Right ventricle myocardium superior (tissue), 1 donor: ENCODE measurements at regions not wholly inside any gene's neighbourhood (a gene's known extent, or its start where the extent isn't known, plus 50 kb on each side); places are given as distances from the start of the nearest gene placed in this dataset.

Experiments used
- ATAC-seq: fragments of 200-7000 bp; cut with Tn5 transposase; one replicate; pipeline ENCODE4 v1.9.1; 2020; ENCODE audit warnings: mild to moderate bottlenecking; ENCODE audit not compliant: poor library complexity
- DNase-seq: peaks from one replicate; pipeline ENCODE4 v3.0.0-alpha.2; 2020
- intact Hi-C: fragments of 100-400 bp; cut with DNase I; formaldehyde crosslinking; loops from one replicate; pipeline ENCODE4 v1.11.2; 2022
- donor health status: DM: no; HTN: yes; CAD: no; lungs with severe emphysema.

- DNase-seq: no peak
- no peak for ATAC-seq
- intact Hi-C loops: no loop called here
These were observed 417.7 kb downstream of the TAF11L14 start for GRCh38 chr5:18051953-18052352.

DNA sequence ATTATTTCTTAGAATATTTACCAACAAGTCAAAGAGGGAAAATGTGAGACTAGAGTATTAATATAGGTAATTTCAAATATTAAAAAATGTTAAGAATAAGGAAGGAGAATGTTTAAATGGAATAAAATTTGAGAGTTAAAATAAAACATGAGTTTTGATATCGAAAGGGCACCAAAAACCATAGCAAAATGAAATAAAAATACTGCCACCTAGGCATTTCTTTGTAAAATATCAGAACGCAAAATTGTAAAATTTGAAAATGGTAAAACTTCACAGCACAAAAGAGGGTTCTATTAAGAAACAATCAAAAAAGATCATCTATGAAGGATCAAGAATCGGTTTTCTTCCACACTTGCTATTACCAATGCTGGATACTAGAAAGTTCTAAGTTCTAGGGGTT, 418.3 kb downstream of the TAF11L14 start:
- intact Hi-C loops: no loop called here
- ATAC-seq (no peak), DNase-seq (no peak)

- ATAC-seq (no peak), DNase-seq (no peak)
- intact Hi-C loops: no loop called here
These were observed 423.5 kb downstream of the TAF11L14 start for GRCh38 chr5:18057725-18058124.

GRCh38 chr5:18067615-18068014, 433.4 kb downstream of the TAF11L14 start:
- DNase-seq (no peak), ATAC-seq (no peak)
- intact Hi-C loops: no loop called here

GRCh38 chr5:18068826-18069225, 434.6 kb downstream of the TAF11L14 start:
- no peak for DNase-seq
- no peak for ATAC-seq
- intact Hi-C loops: no loop called here

GRCh38 chr5:18069790-18070189, 435.5 kb downstream of the TAF11L14 start:
- intact Hi-C loops: no loop called here
- ATAC-seq (no peak), DNase-seq (no peak)

GRCh38 chr5:18072600-18072999, 438.3 kb downstream of the TAF11L14 start:
- DNase-seq: no peak
- no peak for ATAC-seq
- intact Hi-C loops: no loop called here

DNA sequence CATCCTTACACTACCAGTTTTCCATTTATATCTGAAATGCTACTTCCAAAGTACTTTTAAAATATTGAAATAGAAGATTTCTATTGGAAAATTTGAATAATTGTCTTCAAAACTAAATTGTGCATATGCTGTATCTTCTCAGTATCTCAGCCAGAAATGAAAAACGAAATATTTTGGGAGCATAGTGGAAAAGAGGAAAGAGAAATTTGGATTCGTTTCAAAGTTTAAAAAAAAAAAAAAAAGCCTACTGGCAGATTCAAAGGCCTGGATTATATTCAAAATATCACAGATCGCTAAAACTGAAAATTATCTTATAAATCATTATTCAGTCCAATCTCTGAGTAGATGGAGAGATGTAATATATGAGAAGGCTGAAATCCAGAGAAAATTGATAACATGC, 440.7 kb downstream of the TAF11L14 start:
- DNase-seq: no peak
- intact Hi-C loops: no loop called here
- ATAC-seq: no peak

- no peak for ATAC-seq
- no peak for DNase-seq
- intact Hi-C loops: no loop called here
These were observed 443.9 kb downstream of the TAF11L14 start for GRCh38 chr5:18078157-18078556.

DNA sequence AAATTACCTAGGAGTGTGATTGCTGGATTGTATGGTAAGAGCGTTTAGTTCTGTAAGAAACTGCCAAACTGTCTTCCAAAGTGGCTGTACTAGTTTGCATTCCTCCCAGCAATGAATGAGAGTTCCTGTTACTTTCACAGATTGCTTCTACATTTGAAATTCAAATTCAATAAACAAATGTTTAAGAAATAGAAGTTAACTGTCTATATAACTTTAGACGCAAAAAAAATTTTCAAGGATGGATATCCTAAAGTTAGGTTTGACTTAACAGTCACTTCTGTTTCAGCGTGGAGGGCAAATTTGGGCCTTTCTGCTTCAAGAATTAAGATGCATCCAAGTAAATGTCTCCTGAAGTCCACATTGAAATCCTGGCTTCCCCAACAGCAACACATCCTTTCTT, 445.6 kb downstream of the TAF11L14 start:
- ATAC-seq (no peak), DNase-seq (no peak)
- intact Hi-C loops: no loop called here

GRCh38 chr5:18088020-18088579, 453.8 kb downstream of the TAF11L14 start:
- no peak for DNase-seq
- no peak for ATAC-seq
- intact Hi-C loops: no loop called here

DNA sequence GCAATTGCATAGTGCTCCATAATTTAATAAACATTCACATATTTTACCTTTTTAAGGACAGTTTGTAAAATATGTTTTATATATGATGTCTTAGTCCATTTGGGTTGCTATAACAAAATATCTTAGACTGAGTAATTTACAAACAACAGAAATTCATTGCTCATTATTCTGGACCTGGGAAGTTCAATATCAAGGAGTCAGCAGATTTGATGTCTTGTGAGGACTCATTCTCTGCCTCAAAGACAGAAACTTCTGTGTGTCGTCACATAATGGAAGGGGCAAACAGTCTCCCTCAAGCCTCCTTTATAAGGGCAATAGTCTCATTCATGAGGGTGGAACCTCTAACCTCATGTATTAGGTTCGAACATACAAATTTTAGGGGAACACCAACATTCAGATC, 455.9 kb downstream of the TAF11L14 start:
- DNase-seq (no peak), ATAC-seq (no peak)
- intact Hi-C loops: no loop called here

DNA sequence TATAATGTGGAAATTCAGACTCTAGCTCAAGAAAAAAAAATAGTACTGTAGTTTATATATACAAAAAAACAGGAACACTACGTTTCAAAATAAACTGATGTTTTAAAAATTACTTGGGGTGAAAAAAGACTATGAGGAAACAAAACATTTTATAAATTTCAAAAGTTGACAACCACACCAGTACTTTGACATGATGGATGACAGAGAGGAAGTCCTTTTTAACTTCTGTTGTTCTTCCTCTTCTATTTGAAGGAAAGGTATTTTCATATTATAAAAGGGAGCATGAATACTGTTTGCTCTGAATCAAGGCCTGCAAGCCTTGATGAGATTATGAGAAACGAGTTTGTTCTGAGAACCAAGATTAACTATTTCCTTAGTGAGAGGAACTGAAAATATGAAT, 456.9 kb downstream of the TAF11L14 start:
- ATAC-seq (no peak), DNase-seq (no peak)
- intact Hi-C loops: no loop called here

GRCh38 chr5:18091758-18092157, 457.5 kb downstream of the TAF11L14 start:
- intact Hi-C loops: no loop called here
- ATAC-seq: no peak
- DNase-seq: no peak

- DNase-seq: no peak
- ATAC-seq: no peak
- intact Hi-C loops: no loop called here
These were observed 460.8 kb downstream of the TAF11L14 start for GRCh38 chr5:18095061-18095460.

GRCh38 chr5:18097817-18098216, 463.6 kb downstream of the TAF11L14 start:
- ATAC-seq (no peak), DNase-seq (no peak)
- intact Hi-C loops: no loop called here

DNA sequence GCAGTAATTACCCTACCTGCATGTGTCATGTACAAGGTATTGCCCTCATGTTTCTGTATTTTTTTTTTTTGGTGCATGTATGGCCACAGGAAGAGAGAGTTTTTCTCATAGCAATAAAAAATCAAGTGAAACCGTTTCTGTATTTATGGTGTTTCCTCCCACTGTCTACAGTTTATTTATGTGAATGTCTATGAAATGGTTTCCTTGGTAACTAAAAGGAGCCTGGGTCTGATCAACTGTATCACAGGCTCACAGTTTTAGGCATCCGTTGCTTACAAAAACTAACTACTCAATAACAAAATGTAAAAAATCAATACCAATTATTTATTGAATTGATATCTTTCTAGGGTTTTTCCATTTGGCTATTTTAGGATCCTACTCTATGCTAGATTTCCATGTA, 464.4 kb downstream of the TAF11L14 start:
- ATAC-seq (no peak), DNase-seq (no peak)
- intact Hi-C loops: no loop called here

DNA sequence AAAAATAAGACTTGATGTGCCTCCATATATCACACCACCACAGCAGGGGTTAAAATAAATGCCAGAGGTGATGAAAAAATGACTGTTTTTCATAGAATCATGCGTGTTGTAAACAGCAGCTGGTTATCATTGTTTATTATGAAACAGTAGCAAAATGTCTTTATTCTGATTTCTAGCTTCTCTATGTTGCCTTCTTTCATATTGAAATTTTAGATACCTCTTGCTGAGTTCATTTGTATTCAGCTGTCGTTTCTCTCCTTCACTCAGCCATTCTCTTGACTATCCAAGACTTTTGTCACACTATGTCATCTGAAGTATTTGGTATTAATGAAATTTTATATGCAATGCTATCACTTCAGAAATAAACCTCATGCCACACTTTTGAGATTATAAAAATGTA, 465.0 kb downstream of the TAF11L14 start:
- ATAC-seq: no peak
- no peak for DNase-seq
- intact Hi-C loops: no loop called here

DNA sequence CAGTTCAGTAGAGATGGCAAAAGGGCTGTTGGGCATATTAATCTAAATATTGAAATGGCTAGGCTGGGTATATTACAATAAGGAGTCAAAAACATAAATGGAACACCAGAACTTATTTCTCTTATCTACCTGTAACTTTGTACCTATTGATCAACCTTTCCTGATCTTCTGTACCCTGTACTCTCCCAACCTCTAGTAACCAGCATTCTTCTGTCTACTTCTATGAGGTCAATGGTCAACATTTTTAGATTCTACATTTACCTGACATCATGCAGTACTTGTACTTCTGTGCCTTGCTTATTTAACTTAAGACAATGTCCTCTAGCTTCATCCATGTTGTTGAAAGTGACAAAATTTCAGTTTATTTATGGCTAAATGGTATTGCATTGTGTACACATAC, 467.3 kb downstream of the TAF11L14 start:
- intact Hi-C loops: no loop called here
- no peak for ATAC-seq
- no peak for DNase-seq

- intact Hi-C loops: no loop called here
- no peak for ATAC-seq
- no peak for DNase-seq
These were observed 468.5 kb downstream of the TAF11L14 start for GRCh38 chr5:18102733-18103132.

DNA sequence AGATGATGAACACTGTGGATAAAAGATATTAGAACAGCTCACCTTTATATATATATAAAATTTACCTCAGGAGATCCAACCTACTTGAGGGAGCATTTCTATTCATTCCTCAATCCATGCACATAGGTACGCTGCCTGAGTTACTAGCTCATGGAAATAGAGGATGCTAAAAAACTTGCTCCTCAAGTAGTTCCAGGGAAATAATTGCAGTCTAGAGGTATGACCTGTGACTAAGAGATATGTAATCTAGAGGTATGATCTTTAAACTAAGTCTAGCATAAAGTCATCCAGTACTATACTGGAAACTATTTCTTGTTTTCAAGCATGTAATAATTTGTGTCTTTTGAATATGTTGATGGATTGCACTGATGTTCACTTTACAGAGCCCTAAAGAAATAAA, 471.2 kb downstream of the TAF11L14 start:
- ATAC-seq (no peak), DNase-seq (no peak)
- intact Hi-C loops: no loop called here
